Gastrocnemius medialis (tissue), 4 donors: ENCODE measurements at regions not wholly inside any gene's neighbourhood (a gene's known extent, or its start where the extent isn't known, plus 50 kb on each side); places are given as distances from the start of the nearest gene placed in this dataset.

Source experiments
- CTCF ChIP-seq, 5 experiments: fragments of 450-650 bp in 3 of 5; fragments of 200-600 bp in 2 of 5; sonication (generic) in 2 of 5; IDR thresholded peaks in 4 of 5; conservative IDR thresholded peaks in 1 of 5; 1 replicate in 4 of 5; 2 replicates in 1 of 5; pipeline ENCODE4 v1.5.1; 2016 to 2019; ENCODE audit warnings: antibody characterized with exemption in 5 of 5, mild to moderate bottlenecking in 3 of 5, moderate library complexity in 3 of 5
- POLR2A ChIP-seq, 2 donors: fragments of 450-650 bp; IDR thresholded peaks; one replicate each; pipeline ENCODE4 v1.6.1; 2017; ENCODE audit warnings: antibody characterized with exemption in 2 of 2, mild to moderate bottlenecking in 2 of 2, moderate library complexity in 2 of 2

- TF ChIP-seq POLR2A (IDR thresholded peaks at IDR 0.05) (no peak), CTCF (IDR thresholded peaks at IDR 0.05 in 4 of 5, conservative IDR thresholded peaks at IDR 0.05 in 1 of 5) (no peak)
Observed at GRCh38 chrX:104400387-104400786, 145.7 kb upstream of the ESX1 start.
